Naive thymus-derived CD8-positive, alpha-beta T cell (primary cell): ENCODE measurements at regions not wholly inside any gene's neighbourhood (a gene's known extent, or its start where the extent isn't known, plus 50 kb on each side); places are given as distances from the start of the nearest gene placed in this dataset.
"Not testable (repeated sequence)": the region's sequence is repeated elsewhere in the genome, so short reads cannot be mapped to it uniquely, and the experiment has no call there.

Experiments
- ATAC-seq, 2 donors: fragments of 150-1000 bp; cut with Tn5 transposase in 1 of 2; sonication (Bioruptor Pico), chemical (Tn5 transposase) in 1 of 2; 1 replicate in 1 of 2; 2 replicates in 1 of 2; pipeline ENCODE4 v1.10.0; 2021; ENCODE audit warnings: mild to moderate bottlenecking in 2 of 2, moderate library complexity in 2 of 2
- POLR2A ChIA-PET: fragments of 350-600 bp; sonication (Branson Sonifier 250); formaldehyde crosslinking; loops from one replicate; lab custom pipeline; 2021; ENCODE audit warnings: antibody characterized with exemption; lab: Charles Lee
- DNase-seq, 10 donors: peaks; one replicate each; pipeline versions ENCODE4 v3.0.0 to v3.0.0-alpha.2; 2020 to 2022
- H3K27ac Mint-ChIP-seq, 10 donors: one replicate each; pipeline ENCODE4 v1.8.0; 2020 to 2022; ENCODE audit warnings: mild to moderate bottlenecking in 10 of 10, mixed read lengths in 10 of 10, moderate library complexity in 4 of 10, inconsistent platforms in 1 of 10
- H3K27me3 Mint-ChIP-seq, 5 donors: one replicate each; pipeline ENCODE4 v1.8.0; 2021 to 2022; ENCODE audit warnings: mixed read lengths in 5 of 5
- H3K36me3 Mint-ChIP-seq, 3 donors: one replicate each; pipeline ENCODE4 v1.8.0; 2020 to 2022; ENCODE audit warnings: mixed read lengths in 3 of 3, mild to moderate bottlenecking in 2 of 3, inconsistent platforms in 1 of 3
- H3K4me1 Mint-ChIP-seq, 4 donors: one replicate each; pipeline ENCODE4 v1.8.0; 2021 to 2022; ENCODE audit warnings: mixed read lengths in 4 of 4
- H3K4me3 Mint-ChIP-seq, 10 donors: one replicate each; pipeline ENCODE4 v1.8.0; 2020 to 2022; ENCODE audit warnings: mild to moderate bottlenecking in 10 of 10, mixed read lengths in 10 of 10, moderate library complexity in 6 of 10, inconsistent platforms in 1 of 10
- H3K9me3 Mint-ChIP-seq, 9 donors: one replicate each; pipeline ENCODE4 v1.8.0; 2020 to 2022; ENCODE audit warnings: mixed read lengths in 9 of 9, mild to moderate bottlenecking in 3 of 9, inconsistent platforms in 1 of 9, moderate library complexity in 1 of 9

- peaks cover 0 to 18% (median 0%) of the 10 kb centered on the region in 9 donors for H3K9me3 Mint-ChIP-seq
- no peaks in the 10 kb centered on the region for H3K4me1 Mint-ChIP-seq
- H3K4me3 Mint-ChIP-seq = no peak overlapping the region
- H3K27ac Mint-ChIP-seq = no peak overlapping the region
- POLR2A ChIA-PET = no interaction called here
- peaks cover 0 to under 1% (median 0%) of the 10 kb centered on the region in 3 donors for H3K36me3 Mint-ChIP-seq
- DNase-seq = no peak
- ATAC-seq = no peak
- H3K27me3 Mint-ChIP-seq = peaks cover 0 to 3% (median 0%) of the 10 kb centered on the region in 5 donors
These were observed 265.9 kb upstream of the FERMT1 start for GRCh38 chr20:6388671-6389197.

- H3K9me3 Mint-ChIP-seq = peaks cover 0 to 16% (median 0%) of the 10 kb centered on the region in 9 donors
- ATAC-seq (no peak), DNase-seq (no peak)
- POLR2A ChIA-PET = no interaction called here
- peaks cover 0 to 4% (median 0%) of the 10 kb centered on the region in 3 donors for H3K36me3 Mint-ChIP-seq
- no peak overlapping the region for H3K4me3 Mint-ChIP-seq
- H3K27me3 Mint-ChIP-seq = peaks cover 0 to 3% (median 0%) of the 10 kb centered on the region in 5 donors
- H3K4me1 Mint-ChIP-seq = no peaks in the 10 kb centered on the region
- no peak overlapping the region for H3K27ac Mint-ChIP-seq
These were observed 262.2 kb upstream of the FERMT1 start for GRCh38 chr20:6384956-6385486.

- H3K9me3 Mint-ChIP-seq = peaks cover 0 to 22% (median 3%) of the 10 kb centered on the region in 9 donors
- peaks cover 0 to 3% (median 0%) of the 10 kb centered on the region in 5 donors for H3K27me3 Mint-ChIP-seq
- H3K4me3 Mint-ChIP-seq = no peak overlapping the region
- DNase-seq = no peak
- no peak overlapping the region for H3K27ac Mint-ChIP-seq
- ATAC-seq = no peak
- no peaks in the 10 kb centered on the region for H3K4me1 Mint-ChIP-seq
- POLR2A ChIA-PET = no interaction called here
- peaks cover 0 to 4% (median 0%) of the 10 kb centered on the region in 3 donors for H3K36me3 Mint-ChIP-seq
These were observed 261.6 kb upstream of the FERMT1 start for GRCh38 chr20:6384380-6384779.

GRCh38 chr20:6381887-6382286 lies 259.1 kb upstream of the FERMT1 start:
- DNase-seq = no peak
- H3K4me1 Mint-ChIP-seq = no peaks in the 10 kb centered on the region
- no peak overlapping the region for H3K4me3 Mint-ChIP-seq
- peaks cover 0 to 3% (median 0%) of the 10 kb centered on the region in 5 donors for H3K27me3 Mint-ChIP-seq
- peaks cover 0 to 15% (median 6%) of the 10 kb centered on the region in 9 donors for H3K9me3 Mint-ChIP-seq
- no peak overlapping the region for H3K27ac Mint-ChIP-seq
- H3K36me3 Mint-ChIP-seq = peaks cover 0 to 4% (median 0%) of the 10 kb centered on the region in 3 donors
- POLR2A ChIA-PET = no interaction called here
- no peak for ATAC-seq

- no peak overlapping the region for H3K4me3 Mint-ChIP-seq
- no peak for DNase-seq
These were observed 239.4 kb upstream of the FERMT1 start for GRCh38 chr20:6362245-6362644.

GRCh38 chr20:6360766-6361165 lies 237.9 kb upstream of the FERMT1 start:
- Mint-ChIP-seq H3K27ac (no peak overlapping the region), H3K9me3 (peaks cover 0 to 15% (median 2%) of the 10 kb centered on the region in 9 donors), H3K27me3 (peaks cover 0 to 21% (median 0%) of the 10 kb centered on the region in 5 donors), H3K36me3 (peaks cover 0 to 3% (median 0%) of the 10 kb centered on the region in 3 donors), H3K4me1 (no peaks in the 10 kb centered on the region), H3K4me3 (no peak overlapping the region)
- no peak for ATAC-seq
- POLR2A ChIA-PET = no interaction called here
- no peak for DNase-seq

More at GRCh38 chr20:6362245-6362644, 239.4 kb upstream of the FERMT1 start:
- H3K27ac Mint-ChIP-seq = no peak overlapping the region
- H3K36me3 Mint-ChIP-seq = no peaks in the 10 kb centered on the region
- H3K9me3 Mint-ChIP-seq = peaks cover 0 to 7% (median 0%) of the 10 kb centered on the region in 9 donors
- H3K27me3 Mint-ChIP-seq = peaks cover 0 to 10% (median 2%) of the 10 kb centered on the region in 5 donors
- H3K4me1 Mint-ChIP-seq = no peaks in the 10 kb centered on the region
- no peak for ATAC-seq
- POLR2A ChIA-PET = no interaction called here

- Mint-ChIP-seq H3K27ac (no peak overlapping the region), H3K36me3 (peaks cover 0 to 4% (median 0%) of the 10 kb centered on the region in 3 donors)
- POLR2A ChIA-PET = no interaction called here
These were observed 233.1 kb upstream of the FERMT1 start for GRCh38 chr20:6355754-6356451.

GRCh38 chr20:6348908-6349307 lies 226.1 kb upstream of the FERMT1 start:
- no peak for DNase-seq
- ATAC-seq = no peak
- Mint-ChIP-seq H3K9me3 (peaks cover 0 to 3% (median 0%) of the 10 kb centered on the region in 9 donors), H3K4me3 (no peak overlapping the region), H3K27ac (no peak overlapping the region), H3K27me3 (peaks cover 0 to 9% (median 0%) of the 10 kb centered on the region in 5 donors), H3K36me3 (no peaks in the 10 kb centered on the region), H3K4me1 (no peaks in the 10 kb centered on the region)
- POLR2A ChIA-PET = no interaction called here

More at GRCh38 chr20:6355754-6356451, 233.1 kb upstream of the FERMT1 start:
- Mint-ChIP-seq H3K27me3 (peaks cover 0 to 21% (median 3%) of the 10 kb centered on the region in 5 donors), H3K4me1 (no peaks in the 10 kb centered on the region), H3K9me3 (peaks cover 0 to 15% (median 2%) of the 10 kb centered on the region in 9 donors), H3K4me3 (no peak overlapping the region)
- ATAC-seq = no peak
- no peak for DNase-seq

- Mint-ChIP-seq H3K4me1 (no peaks in the 10 kb centered on the region), H3K36me3 (no peaks in the 10 kb centered on the region), H3K4me3 (no peak overlapping the region), H3K9me3 (peaks cover 0 to 3% (median 0%) of the 10 kb centered on the region in 9 donors), H3K27me3 (peaks cover 0 to 3% (median 0%) of the 10 kb centered on the region in 5 donors), H3K27ac (no peak overlapping the region)
- DNase-seq (no peak), ATAC-seq (no peak)
- POLR2A ChIA-PET = no interaction called here
These were observed 225.1 kb upstream of the FERMT1 start for GRCh38 chr20:6347916-6348315.

GRCh38 chr20:6341491-6341890 lies 218.7 kb upstream of the FERMT1 start:
- Mint-ChIP-seq H3K9me3 (peaks cover 0 to 3% (median 0%) of the 10 kb centered on the region in 9 donors), H3K4me1 (no peaks in the 10 kb centered on the region), H3K27ac (no peak overlapping the region), H3K36me3 (no peaks in the 10 kb centered on the region), H3K4me3 (no peak overlapping the region), H3K27me3 (peaks cover 0 to 6% (median 0%) of the 10 kb centered on the region in 5 donors)
- DNase-seq (no peak), ATAC-seq (no peak)
- POLR2A ChIA-PET = no interaction called here

GRCh38 chr20:6339176-6339575 lies 216.3 kb upstream of the FERMT1 start:
- Mint-ChIP-seq H3K27ac (no peak overlapping the region), H3K4me1 (no peaks in the 10 kb centered on the region), H3K9me3 (peaks cover 0 to 16% (median 0%) of the 10 kb centered on the region in 9 donors), H3K27me3 (peaks cover 0 to 6% (median 0%) of the 10 kb centered on the region in 5 donors), H3K4me3 (no peak overlapping the region), H3K36me3 (no peaks in the 10 kb centered on the region)
- DNase-seq (no peak), ATAC-seq (no peak)
- POLR2A ChIA-PET = no interaction called here

GRCh38 chr20:6333110-6333509 lies 210.3 kb upstream of the FERMT1 start:
- DNase-seq = no peak
- POLR2A ChIA-PET = no interaction called here
- H3K9me3 Mint-ChIP-seq = peaks cover 0 to 52% (median 5%) of the 10 kb centered on the region in 9 donors
- H3K4me3 Mint-ChIP-seq = no peak overlapping the region
- H3K36me3 Mint-ChIP-seq = no peaks in the 10 kb centered on the region
- no peaks in the 10 kb centered on the region for H3K4me1 Mint-ChIP-seq
- peaks cover 0 to 8% (median 1%) of the 10 kb centered on the region in 5 donors for H3K27me3 Mint-ChIP-seq
- ATAC-seq = no peak
- no peak overlapping the region for H3K27ac Mint-ChIP-seq

- H3K27ac Mint-ChIP-seq, DNase-seq, H3K4me3 Mint-ChIP-seq, H3K4me1 Mint-ChIP-seq, ATAC-seq, POLR2A ChIA-PET: not testable (repeated sequence)
- peaks cover 0 to 10% (median 0%) of the 10 kb centered on the region in 5 donors for H3K27me3 Mint-ChIP-seq
- H3K36me3 Mint-ChIP-seq = peaks cover 0 to 22% (median 0%) of the 10 kb centered on the region in 3 donors
- peaks cover 0 to 35% (median 10%) of the 10 kb centered on the region in 9 donors for H3K9me3 Mint-ChIP-seq
These were observed 198.4 kb upstream of the FERMT1 start for GRCh38 chr20:6321235-6321634.
